K562 (cell line): ENCODE measurements at regions not wholly inside any gene's neighbourhood (a gene's known extent, or its start where the extent isn't known, plus 50 kb on each side); places are given as distances from the start of the nearest gene placed in this dataset.

Experiments used
- ATAC-seq: fragments of 200-7000 bp; cut with Tn5 transposase; 3 replicates; pipeline ENCODE4 v1.9.1; 2020; ENCODE audit warnings: moderate library complexity
- BruUV-seq: library from RNA; stranded (reverse); fragments of 400-500 nt; replicated peaks from 2 replicates; lab custom pipeline; 2021; lab: Mats Ljungman, UMichigan
- CTCF ChIA-PET: fragments of 300-600 bp; formaldehyde crosslinking; extraction: SDS; loops from one replicate; lab custom pipeline; 2021; ENCODE audit warnings: low intra/inter-chr PET ratio; lab: Yijun Ruan, JAX
- POLR2A ChIA-PET: fragments of 300-600, 350-650 bp; sonication (Branson Sonifier 250); formaldehyde crosslinking; extraction: SDS; loops from one replicate; lab custom pipeline; 2021; ENCODE audit warnings: antibody characterized with exemption, inconsistent platforms; lab: Yijun Ruan, JAX
- DNase-seq, 4 experiments: peaks; one replicate each; pipeline versions ENCODE4 v3.0.0 to v3.0.0-alpha.2; 2011 to 2018; ENCODE audit warnings: low spot score in 3 of 4, mixed read lengths in 3 of 4; ENCODE audit errors: extremely low read depth in 1 of 4
- FAIRE-seq: peaks from 2 replicates; lab custom pipeline; 2011; peaks lifted over from hg19 to GRCh38; lab: Jason Lieb, UNC
- H2AFZ ChIP-seq: 2 replicates; pipeline ENCODE4 v1.6.0; 2011; ENCODE audit warnings: low read depth, low read length, control low read depth, inconsistent platforms
- H3K27ac ChIP-seq: fragments of 200-600 bp; 3 replicates; pipeline ENCODE4 v1.8.0; 2011; ENCODE audit warnings: low read depth, mild to moderate bottlenecking, control low read depth, inconsistent platforms, low read length, moderate library complexity, mixed read lengths; ENCODE audit errors: extremely low read depth
- H3K27me3 ChIP-seq, 2 experiments: fragments of 300-600 bp in 1 of 2; 2 replicates in 1 of 2; 3 replicates in 1 of 2; pipeline versions ENCODE4 v1.6.0 to v1.8.0; 2011; ENCODE audit warnings: inconsistent platforms in 2 of 2, low read length in 2 of 2, mild to moderate bottlenecking in 1 of 2, mixed read lengths in 1 of 2, moderate library complexity in 1 of 2; ENCODE audit not compliant: control insufficient read depth in 2 of 2, insufficient read depth in 2 of 2
- H3K36me3 ChIP-seq: fragments of 300-600 bp; 3 replicates; pipeline ENCODE4 v1.8.0; 2011; ENCODE audit warnings: mild to moderate bottlenecking, low read length, inconsistent platforms; ENCODE audit not compliant: control insufficient read depth, insufficient read depth
- H3K4me1 ChIP-seq, 2 experiments: fragments of 200-600 bp in 1 of 2; replicated peaks in 1 of 2; 2 replicates in 1 of 2; 3 replicates in 1 of 2; pipeline versions ENCODE4 v1.5.1 to v1.8.0; 2011; ENCODE audit warnings: inconsistent platforms in 2 of 2, low read length in 2 of 2, mild to moderate bottlenecking in 1 of 2, mixed read lengths in 1 of 2, moderate library complexity in 1 of 2; ENCODE audit not compliant: control insufficient read depth in 2 of 2, insufficient read depth in 2 of 2
- H3K4me2 ChIP-seq: 2 replicates; pipeline ENCODE4 v1.6.1; 2011; ENCODE audit warnings: low read length, control low read depth, inconsistent platforms, mixed read lengths; ENCODE audit not compliant: insufficient read depth
- H3K4me3 ChIP-seq: fragments of 200-600 bp; sonication (generic), shearing (Covaris generic); 2 replicates; pipeline ENCODE4 v1.5.1; 2016; ENCODE audit warnings: control low read depth, inconsistent platforms
- H3K79me2 ChIP-seq: fragments of 200-600 bp; 3 replicates; pipeline ENCODE4 v1.8.0; 2011; ENCODE audit warnings: low read length, inconsistent platforms; ENCODE audit not compliant: control insufficient read depth, insufficient read depth
- H3K9ac ChIP-seq, 2 experiments: 2 replicates each; pipeline versions ENCODE4 v1.6.0 to v1.6.1; 2011; ENCODE audit warnings: low read depth in 2 of 2, low read length in 2 of 2, control low read depth in 1 of 2, inconsistent platforms in 1 of 2, mild to moderate bottlenecking in 1 of 2, mixed read lengths in 1 of 2; ENCODE audit not compliant: insufficient read depth in 1 of 2
- H3K9me1 ChIP-seq: one replicate; pipeline ENCODE4 v1.6.0; 2011; ENCODE audit warnings: inconsistent platforms, mild to moderate bottlenecking, low read length, moderate library complexity; ENCODE audit not compliant: control insufficient read depth, insufficient read depth
- H3K9me3 ChIP-seq: replicated peaks from 2 replicates; pipeline ENCODE4 v1.5.1; 2011; ENCODE audit warnings: low read depth, low read length, inconsistent platforms; ENCODE audit not compliant: control insufficient read depth, insufficient read depth
- H4K20me1 ChIP-seq: replicated peaks from 2 replicates; pipeline ENCODE4 v1.6.1; 2011; ENCODE audit warnings: low read length, inconsistent platforms, mixed read lengths; ENCODE audit not compliant: control insufficient read depth, insufficient read depth
- FOXA1 ChIP-seq: fragments of 450-650 bp; IDR thresholded peaks from 2 replicates; pipeline ENCODE4 v1.6.1; 2016; ENCODE audit warnings: mild to moderate bottlenecking, borderline replicate concordance
- GABPA ChIP-seq: fragments of 200-800 bp; sonication (Bioruptor generic); conservative IDR thresholded peaks from 2 replicates; pipeline ENCODE4 v1.6.1; 2016; ENCODE audit warnings: low read depth, missing genetic modification characterization, missing compliant biosample characterization
- GATA2 ChIP-seq: sonication (generic); formaldehyde crosslinking; IDR thresholded peaks from 2 replicates; pipeline ENCODE4 v1.4.0; 2020; ENCODE audit warnings: mild to moderate bottlenecking, missing genetic modification reagents
- MED1 ChIP-seq: sonication (generic); formaldehyde crosslinking; IDR thresholded peaks from 2 replicates; pipeline ENCODE4 v1.8.1; 2023; ENCODE audit warnings: missing genetic modification reagents, borderline replicate concordance
- MITF ChIP-seq: IDR thresholded peaks from 2 replicates; pipeline ENCODE4 v1.6.1; 2014; ENCODE audit warnings: antibody characterized with exemption
- NELFE ChIP-seq: IDR thresholded peaks from 2 replicates; pipeline ENCODE4 v1.6.1; 2011; ENCODE audit warnings: mild to moderate bottlenecking; ENCODE audit not compliant: insufficient read depth, insufficient read length
- SIN3A ChIP-seq, 2 experiments: fragments of 150-350 bp in 1 of 2; IDR thresholded peaks; 2 replicates each; pipeline ENCODE4 v1.6.1; 2011 to 2016; ENCODE audit warnings: borderline replicate concordance in 2 of 2, low read depth in 2 of 2, low read length in 2 of 2, mild to moderate bottlenecking in 2 of 2, moderate library complexity in 2 of 2; ENCODE audit not compliant: control insufficient read depth in 1 of 2
- SMAD1 ChIP-seq: fragments of 150-350 bp; IDR thresholded peaks from 2 replicates; pipeline ENCODE4 v1.6.1; 2014; ENCODE audit warnings: low read length, low read depth; ENCODE audit not compliant: partially characterized antibody
- SP1 ChIP-seq: sonication (generic); formaldehyde crosslinking; IDR thresholded peaks from 2 replicates; pipeline ENCODE4 v1.8.1; 2022; ENCODE audit warnings: mild to moderate bottlenecking, missing genetic modification reagents
- TAF9B ChIP-seq: fragments of 450-650 bp; IDR thresholded peaks from 2 replicates; pipeline ENCODE4 v1.6.1; 2018; ENCODE audit warnings: mild to moderate bottlenecking; ENCODE audit not compliant: partially characterized antibody
- ZEB2 ChIP-seq: fragments of 450-650 bp; IDR thresholded peaks from 2 replicates; pipeline ENCODE4 v1.6.1; 2016
- ZNF24 ChIP-seq: fragments of 450-650 bp; IDR thresholded peaks from 2 replicates; pipeline ENCODE4 v1.6.1; 2016
- ZNF277 ChIP-seq: fragments of 250-450 bp; sonication (Bioruptor Pico); IDR thresholded peaks from 2 replicates; pipeline ENCODE4 v1.8.0; 2022; ENCODE audit warnings: inconsistent platforms, mild to moderate bottlenecking, moderate library complexity, borderline replicate concordance
- WGBS: fragments of 100-300 bp; shearing (Covaris generic); methylation state at CpG from one replicate; pipeline ENCODE4 v1.1.6; 2016; ENCODE audit warnings: low coverage, mixed read lengths; ENCODE audit not compliant: insufficient coverage; ENCODE audit errors: missing lambda C conversion rate; 5-methylcytosine and 5-hydroxymethylcytosine counted together
- in situ Hi-C: fragments of 300-500 bp; cut with MboI; formaldehyde crosslinking; loops from 4 replicates; pipeline ENCODE4 v1.15.0; 2018; ENCODE audit warnings: inconsistent platforms, mixed read lengths
- intact Hi-C: fragments of 100-400 bp; cut with micrococcal nuclease; formaldehyde crosslinking; loops from 2 replicates; pipeline ENCODE4 v1.14.2; 2022
- TF ChIP-seq, protein P1 (sequence below): fragments of 250-450 bp; sonication (Bioruptor Pico); IDR thresholded peaks from 2 replicates; pipeline ENCODE4 v1.8.0; 2021; ENCODE audit warnings: moderate library complexity, mild to moderate bottlenecking, inconsistent platforms
- TF ChIP-seq, protein P2 (sequence below): fragments of 450-650 bp; IDR thresholded peaks from 2 replicates; pipeline ENCODE4 v1.6.1; 2018; ENCODE audit warnings: mild to moderate bottlenecking, low read depth; ENCODE audit not compliant: partially characterized antibody
- TF ChIP-seq, protein P3 (sequence below): sonication (generic); formaldehyde crosslinking; IDR thresholded peaks from 2 replicates; pipeline ENCODE4 v1.8.0; 2022; ENCODE audit warnings: missing genetic modification reagents, mild to moderate bottlenecking, moderate library complexity, borderline replicate concordance

DNA sequence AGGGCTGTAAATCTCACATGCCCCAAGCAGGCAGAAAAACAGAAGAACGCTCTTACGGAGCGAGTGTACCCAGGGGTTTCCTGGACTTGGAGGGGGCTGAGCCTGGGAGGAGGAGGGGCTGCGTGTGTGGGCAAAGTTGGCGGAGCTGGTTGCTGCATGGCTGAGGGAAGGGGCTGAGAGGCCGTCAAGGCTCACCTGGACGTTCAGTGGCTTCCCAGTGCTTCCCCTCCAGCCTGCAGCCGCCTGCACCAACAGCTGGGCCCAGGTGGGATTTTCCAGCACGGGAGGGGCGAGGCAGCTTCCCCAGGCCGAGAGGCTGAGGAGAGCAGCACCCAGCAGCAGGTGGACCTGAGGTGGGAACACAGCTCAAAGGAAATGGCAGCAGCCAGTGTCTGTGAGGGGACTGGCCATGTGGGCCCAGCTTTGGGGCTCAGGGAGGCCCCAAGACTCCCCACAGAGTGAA, 70.6 kb upstream of the CTDP1 start (continued):
- TF ChIP-seq MITF (no peak), SIN3A (IDR thresholded peaks at IDR 0.05; ENCODE audit: borderline replicate concordance in 2 of 2, control insufficient read depth in 1 of 2, low read depth in 2 of 2, low read length in 2 of 2) (no peak), GABPA (no peak)
- TF ChIP-seq, protein P1, sequence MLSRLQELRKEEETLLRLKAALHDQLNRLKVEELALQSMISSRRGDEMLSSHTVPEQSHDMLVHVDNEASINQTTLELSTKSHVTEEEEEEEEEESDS = no peak

- 80% methylated on average over 1 of the region's 16 CpGs for WGBS
- FAIRE-seq = no peak
- intact Hi-C loops = no loop called here
- TF ChIP-seq TAF9B (no peak), GATA2 (no peak), NELFE (no peak), ZNF277 (no peak), SMAD1 (no peak), FOXA1 (no peak), SP1 (CRISPR knock-in tag) (no peak), ZEB2 (no peak), MED1 (CRISPR knock-in tag) (no peak), ZNF24 (no peak)
- TF ChIP-seq, protein P2, sequence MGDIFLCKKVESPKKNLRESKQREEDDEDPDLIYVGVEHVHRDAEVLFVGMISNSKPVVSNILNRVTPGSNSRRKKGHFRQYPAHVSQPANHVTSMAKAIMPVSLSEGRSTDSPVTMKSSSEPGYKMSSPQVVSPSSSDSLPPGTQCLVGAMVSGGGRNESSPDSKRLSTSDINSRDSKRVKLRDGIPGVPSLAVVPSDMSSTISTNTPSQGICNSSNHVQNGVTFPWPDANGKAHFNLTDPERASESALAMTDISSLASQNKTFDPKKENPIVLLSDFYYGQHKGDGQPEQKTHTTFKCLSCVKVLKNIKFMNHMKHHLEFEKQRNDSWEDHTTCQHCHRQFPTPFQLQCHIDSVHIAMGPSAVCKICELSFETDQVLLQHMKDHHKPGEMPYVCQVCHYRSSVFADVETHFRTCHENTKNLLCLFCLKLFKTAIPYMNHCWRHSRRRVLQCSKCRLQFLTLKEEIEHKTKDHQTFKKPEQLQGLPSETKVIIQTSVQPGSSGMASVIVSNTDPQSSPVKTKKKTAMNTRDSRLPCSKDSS = no peak
- TF ChIP-seq, protein P3, sequence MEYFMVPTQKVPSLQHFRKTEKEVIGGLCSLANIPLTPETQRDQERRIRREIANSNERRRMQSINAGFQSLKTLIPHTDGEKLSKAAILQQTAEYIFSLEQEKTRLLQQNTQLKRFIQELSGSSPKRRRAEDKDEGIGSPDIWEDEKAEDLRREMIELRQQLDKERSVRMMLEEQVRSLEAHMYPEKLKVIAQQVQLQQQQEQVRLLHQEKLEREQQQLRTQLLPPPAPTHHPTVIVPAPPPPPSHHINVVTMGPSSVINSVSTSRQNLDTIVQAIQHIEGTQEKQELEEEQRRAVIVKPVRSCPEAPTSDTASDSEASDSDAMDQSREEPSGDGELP = no peak
These were observed 69.7 kb upstream of the CTDP1 start for GRCh38 chr18:79609841-79610281.

More at GRCh38 chr18:79609841-79610281, 69.7 kb upstream of the CTDP1 start:
- ATAC-seq (no peak), DNase-seq (no peak)
- no peaks in the 10 kb centered on the region for H3K79me2 ChIP-seq
- ChIA-PET CTCF (no interaction called here), POLR2A (no interaction called here)
- peaks cover 0 to 14% of the 10 kb centered on the region in 2 experiments; a peak in 3 of 5 replicates for H3K27me3 ChIP-seq
- in situ Hi-C loops = no loop called here
- no peaks in the 10 kb centered on the region for H3K9me1 ChIP-seq
- H3K4me3 ChIP-seq = no peak overlapping the region
- H3K36me3 ChIP-seq = no peaks in the 10 kb centered on the region
- no peak overlapping the region for H3K27ac ChIP-seq
- no TSS peak for BruUV-seq
- no peak overlapping the region for H3K9ac ChIP-seq
- no peak overlapping the region for H2AFZ ChIP-seq
- no peaks in the 10 kb centered on the region for H4K20me1 ChIP-seq
- no peaks in the 10 kb centered on the region for H3K9me3 ChIP-seq
- H3K4me2 ChIP-seq = no peak overlapping the region
- H3K4me1 ChIP-seq = peaks cover 11 to 67% of the 10 kb centered on the region in 2 experiments; a peak in 4 of 5 replicates
